GM12878 (cell line): ENCODE measurements at regions not wholly inside any gene's neighbourhood (a gene's known extent, or its start where the extent isn't known, plus 50 kb on each side); places are given as distances from the start of the nearest gene placed in this dataset.

ENCODE experiments used
- ATAC-seq: fragments of 200-7000 bp; cut with Tn5 transposase; 3 replicates; pipeline ENCODE4 v1.9.1; 2020; ENCODE audit warnings: mild to moderate bottlenecking, moderate library complexity
- BruUV-seq: library from RNA; stranded (reverse); fragments of 400-500 nt; replicated peaks from 2 replicates; lab custom pipeline; 2021; lab: Mats Ljungman, UMichigan
- CTCF ChIA-PET: fragments of 300-600 bp; sonication (Branson Sonifier 250); formaldehyde crosslinking; extraction: SDS; loops from one replicate; lab custom pipeline; 2021; ENCODE audit warnings: inconsistent platforms; lab: Yijun Ruan, JAX
- POLR2A ChIA-PET: fragments of 350-600 bp; formaldehyde crosslinking; extraction: SDS; loops from one replicate; lab custom pipeline; 2021; ENCODE audit warnings: inconsistent platforms; lab: Charles Lee
- RAD21 ChIA-PET: fragments of 300-600 bp; sonication (Branson Sonifier 250); formaldehyde crosslinking; loops from one replicate; lab custom pipeline; 2023; ENCODE audit warnings: antibody characterized with exemption; ENCODE audit not compliant: unreplicated experiment; lab: Charles Lee
- SMC1A ChIA-PET: fragments of 300-600 bp; sonication (Branson Sonifier 250); formaldehyde crosslinking; loops from one replicate; lab custom pipeline; 2023; ENCODE audit not compliant: unreplicated experiment, uncharacterized antibody; lab: Charles Lee
- DNase-seq: peaks from one replicate; pipeline ENCODE4 v3.0.0-alpha.2; 2011; ENCODE audit warnings: low read depth, low spot score
- FAIRE-seq: peaks from 3 replicates; lab custom pipeline; 2011; peaks lifted over from hg19 to GRCh38; lab: Jason Lieb, UNC
- H2AFZ ChIP-seq: 2 replicates; pipeline ENCODE4 v1.6.0; 2011; ENCODE audit warnings: low read depth, low read length, control low read depth; ENCODE audit not compliant: control insufficient read depth
- H3K27ac ChIP-seq: 2 replicates; pipeline ENCODE4 v1.5.1; 2011; ENCODE audit warnings: control low read depth; ENCODE audit not compliant: control insufficient read depth, insufficient read depth
- H3K27me3 ChIP-seq, 2 experiments: replicated peaks in 1 of 2; 2 replicates each; pipeline versions ENCODE4 v1.6.0 to v1.6.1; 2011; ENCODE audit warnings: low read length in 1 of 2; ENCODE audit not compliant: control insufficient read depth in 2 of 2, insufficient read depth in 2 of 2
- H3K36me3 ChIP-seq, 2 experiments: 2 replicates each; pipeline ENCODE4 v1.5.1; 2011; ENCODE audit warnings: low read length in 1 of 2; ENCODE audit not compliant: control insufficient read depth in 2 of 2, insufficient read depth in 2 of 2
- H3K4me1 ChIP-seq: 2 replicates; pipeline ENCODE4 v1.6.1; 2011; ENCODE audit warnings: mild to moderate bottlenecking, low read length, moderate library complexity, mixed read lengths; ENCODE audit not compliant: control insufficient read depth, insufficient read depth
- H3K4me2 ChIP-seq: 2 replicates; pipeline ENCODE4 v1.6.0; 2011; ENCODE audit warnings: control low read depth; ENCODE audit not compliant: control insufficient read depth, insufficient read depth
- H3K4me3 ChIP-seq: fragments of 200-600 bp; sonication (generic); 2 replicates; pipeline ENCODE4 v1.5.1; 2016
- H3K79me2 ChIP-seq: 2 replicates; pipeline ENCODE4 v1.6.0; 2011; ENCODE audit warnings: low read length; ENCODE audit not compliant: control insufficient read depth, insufficient read depth
- H3K9ac ChIP-seq: 2 replicates; pipeline ENCODE4 v1.8.0; 2011; ENCODE audit warnings: low read length, control low read depth, mixed read lengths; ENCODE audit not compliant: control insufficient read depth, insufficient read depth
- H3K9me3 ChIP-seq: replicated peaks from 3 replicates; pipeline ENCODE4 v1.5.1; 2011; ENCODE audit warnings: mild to moderate bottlenecking, low read length; ENCODE audit not compliant: control insufficient read depth, insufficient read depth
- H4K20me1 ChIP-seq: 2 replicates; pipeline ENCODE4 v1.6.0; 2011; ENCODE audit not compliant: control insufficient read depth, insufficient read depth
- CEBPB ChIP-seq, 2 experiments: fragments of 150-350 bp in 1 of 2; IDR thresholded peaks; 2 replicates each; pipeline ENCODE4 v1.6.1; 2012 to 2014; ENCODE audit warnings: low read depth in 2 of 2, low read length in 2 of 2, borderline replicate concordance in 1 of 2, inconsistent platforms in 1 of 2
- CEBPZ ChIP-seq: fragments of 150-350 bp; IDR thresholded peaks from 2 replicates; pipeline ENCODE4 v1.6.1; 2016; ENCODE audit warnings: low read depth, low read length
- CREM ChIP-seq: IDR thresholded peaks from 2 replicates; pipeline ENCODE4 v1.6.1; 2014; ENCODE audit warnings: antibody characterized with exemption, low read depth
- E2F4 ChIP-seq: IDR thresholded peaks from 2 replicates; pipeline ENCODE4 v1.6.1; 2012; ENCODE audit warnings: low read depth, low read length, improper control_type of control experiment
- EP300 ChIP-seq, 2 experiments: fragments of 150-350 bp in 1 of 2; IDR thresholded peaks; 2 replicates each; pipeline ENCODE4 v1.6.1; 2011 to 2012; ENCODE audit warnings: low read depth in 2 of 2, low read length in 2 of 2, borderline replicate concordance in 1 of 2, improper control_type of control experiment in 1 of 2, inconsistent platforms in 1 of 2; ENCODE audit not compliant: control insufficient read depth in 1 of 2
- NR2C2 ChIP-seq: IDR thresholded peaks from 2 replicates; pipeline ENCODE4 v1.6.1; 2011; ENCODE audit warnings: borderline replicate concordance, low read depth; ENCODE audit not compliant: control insufficient read depth, insufficient read length
- NRF1 ChIP-seq: conservative IDR thresholded peaks from 2 replicates; pipeline ENCODE4 v1.6.1; 2011; ENCODE audit warnings: mild to moderate bottlenecking, low read depth, low read length, improper control_type of control experiment
- WGBS: methylation state at CpG from one replicate; pipeline ENCODE4 v1.1.6; 2016; ENCODE audit warnings: low lambda C conversion rate; ENCODE audit not compliant: insufficient replicate concordance, insufficient coverage; ENCODE audit errors: missing lambda C conversion rate; 5-methylcytosine and 5-hydroxymethylcytosine counted together
- in situ Hi-C: fragments of 300-500 bp; cut with MboI; formaldehyde crosslinking; loops from 9 replicates; pipeline ENCODE4 v1.14.3; 2018; ENCODE audit warnings: mixed read lengths
- intact Hi-C: fragments of 100-400 bp; cut with micrococcal nuclease; formaldehyde crosslinking; loops from one replicate; pipeline ENCODE4 v1.14.2; 2022; ENCODE audit not compliant: unreplicated experiment
- TF ChIP-seq, protein P1 (sequence below): IDR thresholded peaks from 2 replicates; pipeline ENCODE4 v1.6.1; 2012; ENCODE audit warnings: low read depth, low read length, improper control_type of control experiment
- TF ChIP-seq, protein P2 (sequence below): fragments of 450-650 bp; IDR thresholded peaks from 2 replicates; pipeline ENCODE4 v1.6.1; 2018; ENCODE audit warnings: mild to moderate bottlenecking, low read depth, moderate library complexity; ENCODE audit not compliant: partially characterized antibody
- TF ChIP-seq, protein P3 (sequence below): fragments of 450-650 bp; IDR thresholded peaks from 2 replicates; pipeline ENCODE4 v1.6.1; 2017; ENCODE audit warnings: antibody characterized with exemption, mild to moderate bottlenecking, moderate library complexity

DNA sequence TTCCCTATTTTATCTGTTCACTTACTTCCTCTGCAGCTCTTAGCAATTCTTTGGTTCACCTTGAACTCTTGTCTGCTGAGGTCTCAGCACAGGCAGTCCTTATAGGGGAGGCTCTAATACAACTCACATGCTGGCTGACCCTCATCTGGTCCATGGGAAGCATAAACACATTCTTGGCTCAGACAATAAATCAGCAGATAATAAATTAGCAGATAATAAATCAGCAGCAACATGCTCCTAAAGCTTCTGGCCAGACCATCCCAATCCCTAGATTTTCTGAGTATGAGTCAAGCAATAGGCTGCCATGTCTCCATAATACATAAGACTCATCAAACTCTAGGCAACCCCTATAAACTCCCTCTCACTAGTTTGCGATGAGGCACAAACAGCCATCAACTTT, 208.6 kb upstream of the STEAP4 start:
- no peak for FAIRE-seq
- H3K4me1 ChIP-seq, result no peaks in the 10 kb centered on the region
- RAD21 ChIA-PET, result interaction anchor here (1.5 kb wide), 1 partner anchor 272 kb away, joined by 3 read pairs; no protein-coding TSS in a partner anchor
- no peak for DNase-seq
- TF ChIP-seq, protein P1, sequence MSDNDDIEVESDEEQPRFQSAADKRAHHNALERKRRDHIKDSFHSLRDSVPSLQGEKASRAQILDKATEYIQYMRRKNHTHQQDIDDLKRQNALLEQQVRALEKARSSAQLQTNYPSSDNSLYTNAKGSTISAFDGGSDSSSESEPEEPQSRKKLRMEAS, result no peak
- TF ChIP-seq CEBPB (IDR thresholded peaks at IDR 0.05; ENCODE audit: borderline replicate concordance in 1 of 2, low read depth in 2 of 2, low read length in 2 of 2) (no peak), EP300 (IDR thresholded peaks at IDR 0.05; ENCODE audit: borderline replicate concordance in 1 of 2, control insufficient read depth in 1 of 2, low read depth in 2 of 2, low read length in 2 of 2) (no peak), NRF1 (no peak), E2F4 (no peak), CREM (no peak), CEBPZ (no peak), NR2C2 (no peak)
- TF ChIP-seq, protein P2, sequence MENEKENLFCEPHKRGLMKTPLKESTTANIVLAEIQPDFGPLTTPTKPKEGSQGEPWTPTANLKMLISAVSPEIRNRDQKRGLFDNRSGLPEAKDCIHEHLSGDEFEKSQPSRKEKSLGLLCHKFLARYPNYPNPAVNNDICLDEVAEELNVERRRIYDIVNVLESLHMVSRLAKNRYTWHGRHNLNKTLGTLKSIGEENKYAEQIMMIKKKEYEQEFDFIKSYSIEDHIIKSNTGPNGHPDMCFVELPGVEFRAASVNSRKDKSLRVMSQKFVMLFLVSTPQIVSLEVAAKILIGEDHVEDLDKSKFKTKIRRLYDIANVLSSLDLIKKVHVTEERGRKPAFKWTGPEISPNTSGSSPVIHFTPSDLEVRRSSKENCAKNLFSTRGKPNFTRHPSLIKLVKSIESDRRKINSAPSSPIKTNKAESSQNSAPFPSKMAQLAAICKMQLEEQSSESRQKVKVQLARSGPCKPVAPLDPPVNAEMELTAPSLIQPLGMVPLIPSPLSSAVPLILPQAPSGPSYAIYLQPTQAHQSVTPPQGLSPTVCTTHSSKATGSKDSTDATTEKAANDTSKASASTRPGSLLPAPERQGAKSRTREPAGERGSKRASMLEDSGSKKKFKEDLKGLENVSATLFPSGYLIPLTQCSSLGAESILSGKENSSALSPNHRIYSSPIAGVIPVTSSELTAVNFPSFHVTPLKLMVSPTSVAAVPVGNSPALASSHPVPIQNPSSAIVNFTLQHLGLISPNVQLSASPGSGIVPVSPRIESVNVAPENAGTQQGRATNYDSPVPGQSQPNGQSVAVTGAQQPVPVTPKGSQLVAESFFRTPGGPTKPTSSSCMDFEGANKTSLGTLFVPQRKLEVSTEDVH, result no peak
- TF ChIP-seq, protein P3, sequence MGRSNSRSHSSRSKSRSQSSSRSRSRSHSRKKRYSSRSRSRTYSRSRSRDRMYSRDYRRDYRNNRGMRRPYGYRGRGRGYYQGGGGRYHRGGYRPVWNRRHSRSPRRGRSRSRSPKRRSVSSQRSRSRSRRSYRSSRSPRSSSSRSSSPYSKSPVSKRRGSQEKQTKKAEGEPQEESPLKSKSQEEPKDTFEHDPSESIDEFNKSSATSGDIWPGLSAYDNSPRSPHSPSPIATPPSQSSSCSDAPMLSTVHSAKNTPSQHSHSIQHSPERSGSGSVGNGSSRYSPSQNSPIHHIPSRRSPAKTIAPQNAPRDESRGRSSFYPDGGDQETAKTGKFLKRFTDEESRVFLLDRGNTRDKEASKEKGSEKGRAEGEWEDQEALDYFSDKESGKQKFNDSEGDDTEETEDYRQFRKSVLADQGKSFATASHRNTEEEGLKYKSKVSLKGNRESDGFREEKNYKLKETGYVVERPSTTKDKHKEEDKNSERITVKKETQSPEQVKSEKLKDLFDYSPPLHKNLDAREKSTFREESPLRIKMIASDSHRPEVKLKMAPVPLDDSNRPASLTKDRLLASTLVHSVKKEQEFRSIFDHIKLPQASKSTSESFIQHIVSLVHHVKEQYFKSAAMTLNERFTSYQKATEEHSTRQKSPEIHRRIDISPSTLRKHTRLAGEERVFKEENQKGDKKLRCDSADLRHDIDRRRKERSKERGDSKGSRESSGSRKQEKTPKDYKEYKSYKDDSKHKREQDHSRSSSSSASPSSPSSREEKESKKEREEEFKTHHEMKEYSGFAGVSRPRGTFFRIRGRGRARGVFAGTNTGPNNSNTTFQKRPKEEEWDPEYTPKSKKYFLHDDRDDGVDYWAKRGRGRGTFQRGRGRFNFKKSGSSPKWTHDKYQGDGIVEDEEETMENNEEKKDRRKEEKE, result no peak
- TF ChIP-seq, all 136 proteins: peak for 0
- BruUV-seq, result no TSS peak
- Histone ChIP-seq H3K4me3 (no peak overlapping the region), H3K9me3 (no peaks in the 10 kb centered on the region), H4K20me1 (no peaks in the 10 kb centered on the region), H3K79me2 (no peaks in the 10 kb centered on the region), H3K9ac (no peak overlapping the region), H3K27me3 (no peaks in the 10 kb centered on the region), H3K36me3 (no peaks in the 10 kb centered on the region), H3K4me2 (no peak overlapping the region), H2AFZ (no peak overlapping the region), H3K27ac (no peak overlapping the region)
- SMC1A ChIA-PET, result no interaction called here
- intact Hi-C loops, result no loop called here
- no peak for ATAC-seq
- POLR2A ChIA-PET, result no interaction called here
- CTCF ChIA-PET, result no interaction called here
- 0% methylated on average over 1 of the region's 1 CpG for WGBS
- in situ Hi-C loops, result no loop called here
